G401 (cell line): ENCODE measurements at regions not wholly inside any gene's neighbourhood (a gene's known extent, or its start where the extent isn't known, plus 50 kb on each side); places are given as distances from the start of the nearest gene placed in this dataset.

Experiments
- DNase-seq: peaks from one replicate; pipeline ENCODE4 v3.0.0-alpha.2; 2015; ENCODE audit warnings: low spot score
- in situ Hi-C: cut with HindIII; loops from 2 replicates; pipeline ENCODE4 v1.10.0; 2016; ENCODE audit warnings: low sequenced_read_pairs, mixed read lengths

DNA sequence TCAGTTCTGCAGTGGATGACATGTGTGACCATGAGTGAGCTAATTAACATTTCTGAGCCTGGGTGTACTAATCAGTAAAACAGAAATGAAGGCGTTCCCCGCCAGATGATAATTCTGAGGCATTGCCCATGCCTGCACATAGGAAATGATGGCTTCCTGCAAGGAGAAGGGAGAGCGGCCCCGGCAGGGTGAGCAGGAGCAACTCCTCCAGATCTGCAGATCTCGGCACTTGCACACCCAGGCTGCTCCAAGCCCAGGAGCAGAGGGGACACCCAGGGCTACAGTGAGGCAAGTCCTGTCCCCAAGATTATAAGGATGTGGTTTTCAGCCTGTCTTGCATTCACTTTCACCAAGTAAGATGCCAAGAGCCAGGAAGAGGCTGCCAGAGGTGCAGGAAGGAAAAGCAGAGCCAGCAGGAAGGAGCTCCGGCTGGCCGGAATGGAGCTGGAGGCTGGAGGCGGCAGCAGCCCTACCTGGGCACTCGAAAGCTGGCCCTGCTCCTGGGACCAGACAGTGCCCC lies 177.5 kb upstream of the CST7 start:
- in situ Hi-C loops, result no loop called here
- DNase-seq, result no peak

DNA sequence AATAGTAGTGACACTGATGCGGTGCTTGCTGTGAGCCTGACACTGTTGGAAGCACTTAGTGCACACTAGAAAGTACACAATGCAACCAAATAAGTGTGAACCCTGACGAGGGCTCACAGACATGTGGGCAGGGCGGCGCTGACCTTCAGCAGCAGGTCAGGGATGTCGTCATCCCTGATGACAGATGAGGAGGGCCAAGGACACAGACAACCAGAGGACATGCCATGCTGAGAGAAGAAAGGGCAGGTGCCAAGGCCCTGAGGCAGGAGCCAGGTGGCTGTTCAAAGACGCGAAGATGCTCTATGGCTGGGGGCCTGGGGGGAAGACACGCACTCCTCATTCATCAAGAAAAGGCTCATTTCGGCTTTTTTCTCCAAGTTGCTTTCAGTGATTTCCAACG lies 176.4 kb upstream of the CST7 start:
- in situ Hi-C loops, result no loop called here
- peak; percentile 15 for DNase-seq

DNA sequence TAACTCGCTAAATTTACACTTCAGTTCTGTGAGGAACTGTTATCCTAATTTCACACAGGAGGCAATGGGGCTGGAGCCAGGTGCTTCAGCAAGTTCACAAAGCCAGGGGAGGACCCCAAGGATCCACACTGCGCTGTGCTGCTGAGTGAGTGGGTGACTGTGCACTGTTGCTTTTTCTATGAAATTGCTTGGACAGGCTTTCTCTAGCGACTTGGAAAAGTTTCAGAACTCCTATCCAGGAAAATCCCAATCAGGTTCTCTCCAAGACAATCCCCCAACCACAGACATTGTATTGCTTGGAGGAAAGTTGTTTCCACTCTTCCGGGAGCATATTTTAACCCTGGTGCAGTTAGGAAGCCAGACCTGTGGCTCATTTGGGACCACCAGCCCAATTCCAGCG lies 175.9 kb upstream of the CST7 start:
- in situ Hi-C loops, result no loop called here
- no peak for DNase-seq

DNA sequence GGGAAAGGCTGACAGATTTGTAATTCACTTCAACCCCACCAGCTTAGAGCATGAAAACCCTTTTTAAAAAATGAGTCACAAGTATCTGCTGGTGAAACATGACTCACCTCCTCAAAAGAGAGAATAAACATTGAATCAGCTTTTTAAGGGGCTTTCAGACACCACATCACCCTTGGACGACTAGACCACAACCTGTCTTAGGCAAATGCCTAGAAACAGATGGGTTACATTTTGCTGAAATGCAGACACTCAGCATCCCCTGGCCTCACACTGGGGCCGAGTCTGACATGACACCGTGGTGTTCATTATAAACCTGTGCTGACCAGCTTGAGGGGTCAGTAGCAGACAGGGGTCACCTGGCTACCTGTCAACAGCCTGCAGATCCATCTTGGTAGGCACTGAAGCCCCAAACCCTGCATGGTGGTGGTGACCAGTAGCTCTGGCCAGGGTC lies 175.3 kb upstream of the CST7 start:
- DNase-seq, result no peak
- in situ Hi-C loops, result no loop called here

DNA sequence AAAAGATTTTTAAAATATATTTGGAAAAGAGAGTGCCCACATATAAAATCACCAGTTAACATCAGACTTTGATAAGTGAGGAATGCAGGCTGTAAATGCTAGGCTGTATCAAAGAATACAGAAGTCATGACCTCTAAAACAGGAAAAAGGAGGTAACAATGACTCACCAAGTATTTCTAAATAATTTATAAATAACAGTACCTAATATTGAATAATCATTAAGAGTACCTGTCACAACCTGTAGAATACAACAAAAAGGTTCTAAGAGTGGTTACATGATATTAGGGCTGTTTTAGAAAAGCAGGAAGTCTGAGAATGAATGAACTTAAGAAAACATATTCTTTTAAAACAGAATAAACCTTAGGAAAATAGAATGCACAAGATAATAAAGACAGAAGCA lies 173.1 kb upstream of the CST7 start:
- in situ Hi-C loops, result no loop called here
- DNase-seq, result no peak

DNA sequence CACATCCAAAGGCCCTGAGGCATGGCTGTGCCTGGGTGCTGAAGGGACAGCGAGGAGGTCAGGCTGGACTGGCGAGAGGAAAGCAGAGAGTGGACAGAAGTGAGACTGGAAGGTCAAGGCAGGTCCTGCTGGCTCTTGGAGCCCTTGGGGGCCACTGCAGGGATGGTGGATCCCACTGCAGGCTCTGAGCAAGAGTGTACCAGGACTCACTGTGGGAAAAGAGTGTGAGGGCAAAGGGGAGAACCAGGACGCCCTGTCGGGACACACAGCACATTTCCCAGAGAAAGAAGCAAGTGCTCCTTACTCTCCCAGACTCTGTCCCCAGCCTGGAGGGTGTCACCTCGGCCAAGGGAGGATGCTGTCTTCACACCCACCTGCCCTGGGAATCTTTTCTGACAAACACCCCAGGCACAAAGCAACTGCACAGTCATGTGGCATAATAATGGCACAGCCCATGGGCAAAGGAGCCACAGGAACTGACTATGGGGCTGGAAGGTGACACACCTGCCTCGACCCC lies 172.3 kb upstream of the CST7 start:
- no peak for DNase-seq
- in situ Hi-C loops, result no loop called here

DNA sequence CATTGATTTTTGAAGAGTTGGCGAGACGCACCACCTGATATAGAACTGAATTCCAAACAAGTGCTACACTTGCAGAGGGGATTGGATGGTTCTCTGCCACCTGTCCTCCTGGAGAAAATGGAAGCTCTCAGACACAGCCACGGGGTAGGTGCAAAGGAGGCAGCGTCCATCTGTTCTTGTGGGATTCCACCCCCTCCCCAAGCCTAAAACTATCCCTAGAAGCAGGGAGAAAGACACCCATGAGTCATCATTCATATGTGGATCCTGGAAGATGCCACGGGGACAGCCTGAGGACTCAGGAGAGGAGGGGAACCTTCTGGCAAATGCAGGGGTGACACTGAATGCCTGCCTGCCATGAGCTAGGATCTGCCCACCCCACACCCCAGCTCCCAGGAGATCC lies 171.3 kb upstream of the CST7 start:
- DNase-seq, result no peak
- in situ Hi-C loops, result no loop called here

DNA sequence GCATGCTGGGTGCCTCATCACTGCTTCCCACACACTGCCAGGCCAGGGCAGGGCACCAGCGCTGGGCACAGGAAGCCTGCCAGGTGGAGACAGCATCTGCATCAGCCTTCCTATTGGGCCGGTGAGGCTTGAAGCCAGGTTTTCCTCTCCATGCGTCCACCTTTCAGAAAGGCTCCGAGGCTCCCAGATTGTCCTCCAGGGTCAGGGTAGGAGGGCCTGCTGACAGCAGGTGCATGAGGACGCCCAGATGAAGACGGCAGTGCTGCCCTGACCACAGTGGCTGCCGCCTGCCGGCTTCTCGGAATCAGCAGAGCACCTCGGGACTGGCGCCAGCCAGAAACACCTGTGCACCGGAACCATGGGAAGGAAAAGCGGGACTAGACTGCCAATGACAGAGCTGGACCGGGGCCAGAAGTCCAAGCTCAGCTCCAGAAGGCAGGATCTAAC lies 170.5 kb upstream of the CST7 start:
- peak; percentile 88 for DNase-seq
- in situ Hi-C loops, result no loop called here

DNA sequence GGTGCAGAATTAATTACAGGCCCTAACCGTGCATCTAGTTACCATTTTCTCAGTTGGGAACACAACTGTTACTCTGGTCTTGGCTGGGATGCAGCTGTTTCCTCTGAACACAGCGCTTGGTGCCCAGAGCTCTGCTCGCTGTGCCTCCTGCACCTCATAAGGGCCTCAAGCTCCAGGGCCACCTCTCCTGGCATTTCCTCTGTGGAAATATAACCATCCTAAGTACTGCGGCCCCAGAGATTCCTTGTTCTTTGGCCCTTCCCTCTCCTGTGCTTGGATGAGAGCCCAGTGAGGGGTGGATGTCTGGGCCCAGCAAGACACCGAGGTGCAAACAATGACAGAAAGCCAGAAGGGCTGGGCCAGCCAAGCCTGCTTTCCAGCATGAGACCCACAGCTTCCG lies 169.9 kb upstream of the CST7 start:
- DNase-seq, result peak; percentile 68

DNA sequence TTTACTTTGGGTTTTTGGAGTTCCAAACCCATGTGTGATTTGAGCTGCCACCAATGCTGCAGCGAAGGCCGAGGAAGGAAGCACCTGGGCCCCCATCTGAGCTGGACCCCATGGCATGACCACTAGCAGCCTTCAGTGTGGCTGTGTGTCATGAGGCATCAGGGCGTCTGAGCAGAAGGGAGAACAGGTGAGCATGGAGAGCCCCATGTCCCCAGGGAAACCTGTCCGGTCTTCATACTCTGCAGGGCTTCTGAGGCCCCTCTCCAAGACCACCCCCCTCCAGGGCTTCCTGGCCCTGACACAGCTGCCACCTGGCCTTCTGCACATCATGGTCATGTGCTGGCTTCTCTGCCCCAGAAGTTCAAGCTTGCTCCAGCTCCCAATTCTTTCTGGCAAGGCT lies 169.1 kb upstream of the CST7 start:
- no peak for DNase-seq
- in situ Hi-C loops, result no loop called here

More for the DNA sequence above, 169.9 kb upstream of the CST7 start:
- in situ Hi-C loops, result no loop called here

DNA sequence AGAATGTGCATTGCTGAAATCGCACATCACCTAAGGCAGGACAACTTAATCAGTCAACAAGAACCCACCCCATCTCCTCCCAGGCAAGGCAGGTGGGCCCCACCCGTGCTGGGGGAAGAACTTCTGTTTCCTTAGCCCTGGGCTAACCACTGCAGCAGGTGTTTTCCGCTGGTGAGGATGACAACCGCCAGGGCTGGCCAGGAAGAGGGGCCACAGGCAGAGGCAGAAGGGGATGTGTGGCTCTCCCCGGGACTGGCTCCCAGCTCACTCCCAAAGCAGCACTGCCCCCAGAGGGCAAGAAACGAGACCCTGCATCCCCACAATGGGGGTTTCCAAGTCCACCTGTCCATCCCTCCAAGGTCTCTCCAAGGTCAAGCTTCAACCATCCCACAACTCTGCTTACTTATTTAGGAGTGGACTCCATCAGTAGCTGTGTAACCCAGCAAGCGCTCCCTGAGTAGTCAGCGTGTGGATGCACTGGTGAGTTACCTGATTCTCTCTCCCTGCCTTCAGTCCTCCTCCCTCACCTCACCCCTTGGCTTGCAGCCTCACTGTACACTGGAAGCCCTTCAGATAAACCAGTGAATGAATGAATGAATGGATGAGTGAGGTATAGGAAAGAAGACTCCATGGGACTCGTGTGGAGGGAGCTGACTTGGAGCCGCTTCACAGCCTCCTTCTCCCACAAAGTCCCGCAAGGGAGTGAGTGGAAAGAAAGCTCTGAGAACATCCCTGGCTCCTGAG lies 168.2 kb upstream of the CST7 start:
- in situ Hi-C loops, result no loop called here
- DNase-seq, result no peak

DNA sequence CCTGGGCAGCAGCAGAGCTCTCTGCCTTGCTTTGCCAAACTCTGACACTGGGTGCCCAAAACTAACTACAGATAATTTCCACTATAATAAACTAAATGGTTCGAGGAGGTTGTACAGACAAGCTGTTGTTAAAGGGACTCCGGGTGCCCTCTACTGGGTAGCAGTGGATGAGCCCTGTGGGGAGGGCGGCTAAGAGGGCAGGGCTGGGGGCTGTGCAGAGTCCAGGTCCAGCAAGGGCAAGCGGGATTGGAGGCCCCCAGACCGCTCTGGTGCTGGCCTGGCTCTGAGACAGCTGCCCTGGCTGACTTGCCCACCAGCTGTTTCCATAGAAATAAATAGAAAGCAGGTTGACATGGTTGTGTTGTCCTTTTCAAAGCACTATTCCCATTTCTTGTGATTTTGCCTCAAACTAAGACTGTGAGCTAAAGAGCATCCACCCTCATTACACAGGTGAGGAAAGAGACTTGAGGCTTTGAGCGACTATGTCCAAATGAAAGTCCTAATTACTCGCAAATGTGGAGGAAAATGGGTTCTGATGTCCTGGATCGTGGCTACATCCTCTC lies 167.6 kb upstream of the CST7 start:
- peak; percentile 67 for DNase-seq
- in situ Hi-C loops, result no loop called here

DNA sequence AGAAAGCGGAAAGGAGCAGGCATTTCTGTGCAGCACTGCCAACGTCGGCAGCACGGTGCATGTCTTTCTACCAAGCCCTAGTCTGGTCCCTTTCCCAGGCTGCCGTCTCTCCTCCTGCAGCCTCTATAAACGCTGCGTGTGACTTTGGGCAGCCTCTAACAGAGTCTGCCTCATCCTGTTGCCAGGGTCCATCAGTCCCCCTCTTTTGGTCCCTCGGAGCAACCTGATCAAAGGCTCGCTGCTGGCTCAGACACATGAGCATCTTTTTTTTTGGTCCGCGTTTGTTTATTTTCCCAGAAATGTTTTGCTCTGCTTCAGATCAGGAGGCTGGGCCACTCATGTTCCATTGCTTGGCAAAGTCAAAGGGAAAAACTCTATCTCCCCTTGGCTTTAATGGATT lies 166.8 kb upstream of the CST7 start:
- in situ Hi-C loops, result no loop called here
- peak; percentile 42 for DNase-seq

DNA sequence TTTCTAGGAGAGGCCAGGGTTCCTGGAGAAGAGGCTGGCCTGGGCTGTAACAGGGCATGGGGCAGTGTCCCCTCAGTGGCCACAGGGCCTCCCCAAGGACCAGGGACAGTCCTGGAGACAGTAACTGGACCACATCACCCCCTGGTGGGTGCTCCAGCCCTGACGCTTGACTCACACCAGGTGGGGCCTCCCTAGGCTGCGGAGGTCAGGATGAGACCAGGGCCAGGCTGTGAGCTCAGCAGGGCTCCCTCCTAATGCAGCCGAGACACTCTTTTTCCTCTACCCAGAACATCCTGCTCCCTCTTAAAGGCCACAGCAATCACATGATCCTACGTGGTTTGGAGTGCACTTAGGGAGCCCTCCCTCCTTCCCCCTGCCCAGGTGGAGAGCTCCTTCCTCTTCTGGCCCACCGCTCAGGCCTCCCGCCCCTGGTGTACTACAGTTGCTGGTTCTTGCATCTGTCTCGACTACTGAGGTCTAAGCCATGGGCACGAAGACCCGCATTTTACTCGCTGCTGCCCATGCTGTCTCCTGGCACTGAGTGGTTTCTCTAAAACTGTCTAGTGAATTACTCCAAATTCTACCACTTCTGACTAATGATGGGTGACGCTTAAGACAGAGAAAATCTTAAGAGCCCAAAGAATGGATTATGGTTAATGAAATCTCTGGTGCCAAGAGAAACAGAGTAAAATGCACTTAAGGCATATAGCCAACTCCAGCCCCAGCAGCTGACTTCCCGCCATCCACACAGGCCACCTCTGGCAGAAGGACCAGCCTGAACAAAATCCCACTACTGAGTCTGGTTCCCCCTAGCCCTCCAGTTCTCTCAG lies 166.1 kb upstream of the CST7 start:
- DNase-seq, result no peak
- in situ Hi-C loops, result no loop called here

DNA sequence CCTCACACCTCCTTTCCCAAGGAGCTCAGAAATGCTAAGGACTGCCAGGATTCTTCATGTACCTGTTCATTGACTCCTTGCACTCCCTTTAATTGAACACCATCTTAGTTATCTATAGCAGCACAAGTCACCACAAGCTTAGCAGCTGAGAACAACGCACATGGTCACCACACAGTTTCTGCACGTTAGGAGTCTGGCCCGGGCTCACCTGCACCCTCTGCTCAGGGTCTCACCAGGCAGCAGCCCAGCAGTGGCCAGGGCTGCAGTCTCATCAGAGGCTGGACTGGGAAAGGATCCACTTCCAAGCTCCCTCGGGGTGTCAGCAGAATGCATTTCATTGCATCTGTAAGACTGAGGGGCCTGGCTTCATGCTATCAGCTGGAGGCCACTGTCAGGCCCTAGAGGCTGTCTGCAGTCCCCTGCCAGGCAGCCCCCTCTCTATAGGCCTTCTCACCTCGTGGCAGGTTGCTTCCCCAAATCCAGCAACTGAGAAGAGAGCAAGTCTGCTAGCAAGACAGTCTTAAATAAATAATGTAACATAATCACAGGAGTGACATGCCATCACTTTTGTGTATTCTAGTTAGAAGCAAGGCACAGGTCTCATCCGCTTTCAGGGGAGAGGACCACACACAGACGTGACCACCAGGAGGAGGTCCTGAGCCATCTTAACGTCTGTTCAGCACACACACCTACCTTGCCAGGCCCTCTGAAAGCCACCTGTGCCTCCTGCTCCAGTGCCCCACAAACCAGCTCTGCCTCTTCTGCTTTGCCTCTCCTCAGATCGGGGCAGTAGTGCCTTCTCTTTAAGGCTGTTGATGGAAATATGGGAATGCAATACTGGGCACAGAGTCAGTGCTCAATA lies 165.2 kb upstream of the CST7 start:
- in situ Hi-C loops, result no loop called here
- DNase-seq, result no peak

DNA sequence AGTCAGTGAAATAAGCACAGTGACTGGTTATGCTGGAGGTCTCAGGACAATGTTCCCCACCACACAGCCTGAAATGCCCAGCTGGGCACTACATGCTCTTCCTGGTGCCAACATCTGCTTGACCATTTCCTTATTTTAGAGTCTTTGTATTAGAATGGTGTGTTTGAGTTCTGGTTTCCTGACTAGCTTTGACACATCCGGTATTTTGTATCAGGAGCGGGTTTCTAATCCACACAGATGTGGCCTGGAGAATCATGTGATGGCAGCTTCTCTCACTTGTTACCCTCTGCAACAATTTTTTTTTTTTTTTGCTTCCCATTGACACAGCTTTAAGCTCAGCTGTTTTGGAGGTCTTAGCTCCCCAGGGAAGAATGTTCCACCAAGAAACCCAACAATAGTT lies 164.5 kb upstream of the CST7 start:
- in situ Hi-C loops, result no loop called here
- no peak for DNase-seq

DNA sequence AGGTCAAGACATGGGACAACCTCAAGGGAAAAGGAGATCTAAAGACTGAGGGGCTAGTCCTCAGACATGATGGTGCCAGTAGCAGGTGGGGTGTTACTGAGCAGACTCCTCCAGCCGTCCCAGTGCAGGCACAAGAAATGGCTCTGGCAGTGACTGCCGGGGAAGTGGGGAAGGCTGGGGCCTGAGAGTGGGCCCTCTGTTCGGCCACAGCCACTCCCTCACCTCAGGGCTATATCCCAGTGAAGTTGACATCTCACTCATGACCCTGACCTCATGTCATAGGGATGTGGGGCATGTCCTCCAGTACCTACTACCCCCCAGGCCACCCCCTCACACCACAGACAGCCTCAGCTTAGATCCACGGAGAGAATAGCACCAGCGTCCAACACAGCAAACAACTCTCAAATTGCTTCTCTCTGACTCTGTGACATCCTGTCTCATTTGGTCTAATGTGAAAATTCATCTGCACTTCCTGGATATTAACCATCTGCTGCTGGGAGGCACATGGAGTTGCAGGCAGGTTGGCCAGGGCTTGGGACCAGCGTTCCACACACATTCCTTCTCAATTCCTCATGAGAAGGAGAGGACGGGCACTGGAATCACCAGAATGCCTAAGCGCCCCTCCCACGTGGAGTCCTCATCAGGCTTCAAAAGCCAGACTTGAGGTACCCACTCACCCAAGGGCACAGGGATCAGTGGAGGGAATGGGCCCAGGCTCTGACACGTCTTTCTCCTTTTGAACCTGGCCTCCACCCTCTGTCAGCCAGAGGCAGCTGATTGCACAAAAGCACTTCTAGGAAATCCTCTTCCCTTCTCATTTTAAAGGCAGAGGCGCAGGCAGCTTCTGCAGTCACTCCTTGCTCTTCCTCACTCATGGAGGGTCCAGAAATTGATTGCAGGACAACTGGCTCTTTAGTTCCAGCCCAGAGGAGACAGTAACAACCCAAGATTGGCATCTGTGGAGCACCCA lies 163.6 kb upstream of the CST7 start:
- in situ Hi-C loops, result no loop called here
- DNase-seq, result peak; percentile 64

DNA sequence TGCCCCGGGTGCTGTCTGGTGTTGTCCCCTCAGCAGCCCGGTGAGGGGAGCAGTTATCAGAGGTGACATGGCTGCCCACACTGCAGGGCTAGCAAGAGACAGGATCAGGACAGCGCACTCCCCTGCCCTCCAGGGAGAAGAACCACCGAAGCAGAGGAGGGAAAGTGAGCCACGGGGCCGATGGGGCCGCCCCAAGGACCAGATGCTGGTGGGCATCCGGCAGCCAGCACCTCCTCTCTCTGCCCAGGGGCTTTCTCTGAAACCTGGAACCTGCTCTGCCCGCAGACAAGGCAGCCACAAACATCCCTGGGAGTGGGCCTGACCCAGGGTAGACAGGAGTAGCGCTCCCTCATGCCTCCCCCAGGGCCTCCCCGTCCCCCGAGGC lies 163.0 kb upstream of the CST7 start:
- DNase-seq, result no peak
- in situ Hi-C loops, result no loop called here
